ENCODE measurements at regions not wholly inside any gene's neighbourhood (a gene's known extent, or its start where the extent isn't known, plus 50 kb on each side); places are given as distances from the start of the nearest gene placed in this dataset.

- TF ChIP-seq POLR2AphosphoS5 (IDR thresholded peaks at IDR 0.05; ENCODE audit: low read depth, low read length) (no peak), POLR2A (IDR thresholded peaks at IDR 0.05; ENCODE audit: low read depth, low read length) (no peak), PAX5 (IDR thresholded peaks at IDR 0.05; ENCODE audit: insufficient read depth, low read length, severe bottlenecking) (no peak), SPI1 (IDR thresholded peaks at IDR 0.05; ENCODE audit: low read depth, low read length) (no peak), TAF1 (IDR thresholded peaks at IDR 0.05; ENCODE audit: low read depth, low read length) (no peak)
Observed at GRCh38 chr12:58479401-58479800, 440.9 kb downstream of the LRIG3 start.
